OCI-LY7 (cell line): ENCODE measurements at regions not wholly inside any gene's neighbourhood (a gene's known extent, or its start where the extent isn't known, plus 50 kb on each side); places are given as distances from the start of the nearest gene placed in this dataset.

ENCODE experiments used
- BruUV-seq: library from RNA; stranded (reverse); fragments of 400-500 nt; replicated peaks from 2 replicates; lab custom pipeline; 2021; lab: Mats Ljungman, UMichigan
- CTCF ChIA-PET: fragments of 300-600 bp; sonication (Branson Sonifier 250); formaldehyde crosslinking; loops from one replicate; lab custom pipeline; 2022; ENCODE audit warnings: antibody characterized with exemption; ENCODE audit not compliant: unreplicated experiment; lab: Charles Lee
- POLR2A ChIA-PET: fragments of 300-600 bp; sonication (Branson Sonifier 250); formaldehyde crosslinking; loops from one replicate; lab custom pipeline; 2022; ENCODE audit warnings: antibody characterized with exemption; lab: Charles Lee
- DNase-seq: peaks from one replicate; pipeline ENCODE4 v3.0.0-alpha.2; 2015; ENCODE audit warnings: low spot score
- H2AFZ ChIP-seq: fragments of 200-600 bp; sonication (generic), shearing (Covaris generic); 2 replicates; pipeline ENCODE4 v1.6.1; 2014; ENCODE audit warnings: mild to moderate bottlenecking, antibody characterized with exemption, low read length, moderate library complexity
- H3K27ac ChIP-seq: fragments of 200-600 bp; sonication (generic); 2 replicates; pipeline ENCODE4 v1.5.1; 2014; ENCODE audit warnings: mixed run types, low read depth, mild to moderate bottlenecking, moderate library complexity, low read length, inconsistent platforms; ENCODE audit not compliant: poor library complexity, severe bottlenecking
- H3K36me3 ChIP-seq: fragments of 200-600 bp; sonication (generic); 2 replicates; pipeline ENCODE4 v1.6.1; 2014; ENCODE audit warnings: mild to moderate bottlenecking, antibody characterized with exemption, low read length, moderate library complexity, mixed read lengths; ENCODE audit not compliant: insufficient read depth
- H3K4me1 ChIP-seq: fragments of 200-600 bp; sonication (generic); 2 replicates; pipeline ENCODE4 v1.5.1; 2014; ENCODE audit warnings: mild to moderate bottlenecking, low read length; ENCODE audit not compliant: insufficient read depth, poor library complexity, severe bottlenecking
- H3K4me2 ChIP-seq: fragments of 200-600 bp; sonication (generic); 2 replicates; pipeline ENCODE4 v1.6.1; 2014; ENCODE audit warnings: mild to moderate bottlenecking, low read length
- H3K4me3 ChIP-seq: fragments of 200-600 bp; sonication (generic); 2 replicates; pipeline ENCODE4 v1.5.1; 2014; ENCODE audit warnings: mild to moderate bottlenecking, low read depth, low read length; ENCODE audit not compliant: poor library complexity, severe bottlenecking
- H3K79me2 ChIP-seq: fragments of 200-600 bp; sonication (generic); 2 replicates; pipeline ENCODE4 v1.6.1; 2016; ENCODE audit warnings: low read depth, mild to moderate bottlenecking, low read length, moderate library complexity, mixed read lengths; ENCODE audit not compliant: insufficient read depth
- H3K9me2 ChIP-seq: fragments of 200-600 bp; sonication (generic); 2 replicates; pipeline ENCODE4 v1.6.1; 2016; ENCODE audit warnings: mild to moderate bottlenecking, low read length, mixed read lengths; ENCODE audit not compliant: insufficient read depth
- H3K9me3 ChIP-seq: fragments of 200-600 bp; sonication (generic); 2 replicates; pipeline ENCODE4 v1.6.1; 2014; ENCODE audit warnings: mild to moderate bottlenecking, mixed run types, low read length, mixed read lengths
- H4K20me1 ChIP-seq: fragments of 200-600 bp; sonication (generic); 2 replicates; pipeline ENCODE4 v1.6.1; 2014; ENCODE audit warnings: mild to moderate bottlenecking, antibody characterized with exemption, low read length, moderate library complexity, mixed read lengths; ENCODE audit not compliant: insufficient read depth
- EZH2phosphoT487 ChIP-seq: fragments of 200-600 bp; sonication (generic); IDR thresholded peaks from 2 replicates; pipeline ENCODE4 v1.6.1; 2018; ENCODE audit warnings: low read depth, borderline replicate concordance, mild to moderate bottlenecking, mixed run types, antibody characterized with exemption, low read length, moderate library complexity, mixed read lengths
- intact Hi-C: fragments of 100-400 bp; cut with micrococcal nuclease; formaldehyde crosslinking; loops from one replicate; pipeline ENCODE4 v1.10.0; 2022; ENCODE audit not compliant: unreplicated experiment
- TF ChIP-seq, protein P1 (sequence below): fragments of 200-600 bp; sonication (generic); conservative IDR thresholded peaks from 2 replicates; pipeline ENCODE4 v1.5.1; 2014; ENCODE audit warnings: mild to moderate bottlenecking, antibody characterized with exemption, low read length, moderate library complexity, mixed read lengths

DNA sequence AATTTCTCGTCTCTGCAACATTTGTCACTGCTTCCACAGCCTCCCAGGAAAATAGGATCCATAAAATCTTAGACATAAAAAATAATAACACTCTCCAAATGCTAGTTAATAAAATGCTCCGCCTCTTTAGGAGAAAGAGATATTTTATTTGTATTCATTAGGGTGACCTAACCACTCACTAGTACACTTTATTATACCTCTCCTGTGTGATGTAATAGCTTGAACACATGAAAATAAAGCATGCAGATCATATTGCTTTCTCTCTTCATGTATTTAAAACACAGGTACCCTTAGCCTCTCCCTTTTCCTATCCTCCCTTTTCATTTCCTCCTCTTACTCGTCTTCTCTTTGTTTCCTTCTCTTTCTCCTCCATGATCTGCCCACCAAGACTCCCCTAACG is 694.2 kb downstream of the EPHA4 start:
- H3K9me2 ChIP-seq = no peaks in the 10 kb centered on the region
- no peaks in the 10 kb centered on the region for H3K79me2 ChIP-seq
- POLR2A ChIA-PET = interaction anchor here (0.8 kb wide), 1 partner anchor 191 kb away, joined by 3 read pairs; no protein-coding TSS in a partner anchor
- no peak for TF ChIP-seq EZH2phosphoT487
- TF ChIP-seq, protein P1, sequence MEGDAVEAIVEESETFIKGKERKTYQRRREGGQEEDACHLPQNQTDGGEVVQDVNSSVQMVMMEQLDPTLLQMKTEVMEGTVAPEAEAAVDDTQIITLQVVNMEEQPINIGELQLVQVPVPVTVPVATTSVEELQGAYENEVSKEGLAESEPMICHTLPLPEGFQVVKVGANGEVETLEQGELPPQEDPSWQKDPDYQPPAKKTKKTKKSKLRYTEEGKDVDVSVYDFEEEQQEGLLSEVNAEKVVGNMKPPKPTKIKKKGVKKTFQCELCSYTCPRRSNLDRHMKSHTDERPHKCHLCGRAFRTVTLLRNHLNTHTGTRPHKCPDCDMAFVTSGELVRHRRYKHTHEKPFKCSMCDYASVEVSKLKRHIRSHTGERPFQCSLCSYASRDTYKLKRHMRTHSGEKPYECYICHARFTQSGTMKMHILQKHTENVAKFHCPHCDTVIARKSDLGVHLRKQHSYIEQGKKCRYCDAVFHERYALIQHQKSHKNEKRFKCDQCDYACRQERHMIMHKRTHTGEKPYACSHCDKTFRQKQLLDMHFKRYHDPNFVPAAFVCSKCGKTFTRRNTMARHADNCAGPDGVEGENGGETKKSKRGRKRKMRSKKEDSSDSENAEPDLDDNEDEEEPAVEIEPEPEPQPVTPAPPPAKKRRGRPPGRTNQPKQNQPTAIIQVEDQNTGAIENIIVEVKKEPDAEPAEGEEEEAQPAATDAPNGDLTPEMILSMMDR = no peak
- intact Hi-C loops = no loop called here
- no peak overlapping the region for H2AFZ ChIP-seq
- CTCF ChIA-PET = no interaction called here
- H3K36me3 ChIP-seq = no peaks in the 10 kb centered on the region
- no peaks in the 10 kb centered on the region for H4K20me1 ChIP-seq
- no peaks in the 10 kb centered on the region for H3K4me1 ChIP-seq
- no peaks in the 10 kb centered on the region for H3K9me3 ChIP-seq
- no peak overlapping the region for H3K27ac ChIP-seq
- no peak overlapping the region for H3K4me2 ChIP-seq
- DNase-seq = no peak
- BruUV-seq = no TSS peak
- no peak overlapping the region for H3K4me3 ChIP-seq

DNA sequence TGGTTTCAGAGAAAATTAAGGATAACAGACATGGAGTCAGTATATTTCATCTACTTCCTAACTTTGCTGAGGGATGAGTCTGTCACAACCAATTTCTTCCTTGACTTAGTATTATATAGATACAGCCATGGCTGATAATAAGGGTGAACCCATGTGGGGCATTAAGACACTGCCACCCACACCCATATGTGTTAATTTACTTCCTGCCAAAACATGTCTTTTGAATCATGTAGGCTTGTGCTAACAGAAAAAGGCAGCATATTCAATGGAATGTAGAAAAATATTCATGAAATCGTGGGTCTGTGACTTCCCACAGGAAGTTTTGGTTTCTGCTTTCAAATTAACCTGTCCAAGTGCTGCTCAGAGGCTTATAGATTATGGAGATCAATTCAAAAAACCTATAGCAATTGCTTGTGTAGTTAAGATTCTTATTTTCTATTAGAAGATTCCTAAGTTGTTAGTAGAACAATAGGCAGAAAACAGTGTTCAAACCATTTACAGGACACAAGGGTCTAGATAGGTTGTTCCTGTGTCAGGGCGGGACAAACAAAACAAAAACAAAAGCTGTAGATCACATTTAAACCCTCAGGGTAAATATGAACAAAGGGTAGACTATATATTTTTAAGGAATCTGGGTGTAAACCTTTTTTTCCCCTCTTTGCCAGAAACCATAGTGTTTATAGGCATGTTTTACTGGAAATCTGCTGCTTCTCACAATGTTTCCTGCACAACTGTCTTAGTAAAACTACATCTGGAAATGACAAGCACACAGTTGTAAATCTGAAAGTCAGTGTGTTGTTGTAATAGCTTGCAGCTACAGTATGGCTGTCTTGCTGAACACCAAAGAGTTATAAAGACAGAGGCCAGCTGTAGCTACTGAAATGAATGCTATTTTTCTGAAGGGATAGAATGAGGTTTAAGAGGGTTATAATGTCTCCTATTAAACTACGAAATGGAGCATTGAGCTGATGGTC is 691.2 kb downstream of the EPHA4 start:
- Histone ChIP-seq H4K20me1 (no peaks in the 10 kb centered on the region), H2AFZ (no peak overlapping the region), H3K27ac (no peak overlapping the region), H3K9me3 (no peaks in the 10 kb centered on the region), H3K4me3 (no peak overlapping the region), H3K9me2 (no peaks in the 10 kb centered on the region), H3K79me2 (no peaks in the 10 kb centered on the region), H3K36me3 (no peaks in the 10 kb centered on the region), H3K4me1 (no peaks in the 10 kb centered on the region), H3K4me2 (no peak overlapping the region)
- BruUV-seq = no TSS peak
- no peak for DNase-seq
- TF ChIP-seq, protein P1 = no peak
- no peak for TF ChIP-seq EZH2phosphoT487
- POLR2A ChIA-PET = no interaction called here
- intact Hi-C loops = no loop called here
- CTCF ChIA-PET = no interaction called here

DNA sequence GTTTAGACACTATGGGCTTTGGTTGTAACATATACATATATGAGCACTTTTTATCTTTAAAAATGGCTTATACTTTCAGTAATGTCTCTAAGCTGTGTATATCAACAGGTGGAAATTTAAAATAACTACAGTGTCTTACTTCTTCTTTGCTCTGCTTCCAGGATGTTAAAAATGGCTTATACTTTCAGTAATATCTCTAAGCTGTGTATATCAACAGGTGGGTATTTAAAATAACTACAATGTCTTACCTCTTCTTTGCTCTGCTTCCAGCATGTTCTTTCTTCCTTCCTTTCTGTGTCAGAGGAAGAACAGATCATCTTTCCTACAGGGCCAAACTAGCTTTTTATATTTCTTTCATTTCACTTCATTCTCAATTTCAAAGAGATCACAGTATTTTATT is 689.6 kb downstream of the EPHA4 start:
- Histone ChIP-seq H4K20me1 (no peaks in the 10 kb centered on the region), H3K4me3 (no peak overlapping the region), H3K79me2 (no peaks in the 10 kb centered on the region), H3K9me2 (no peaks in the 10 kb centered on the region), H3K4me1 (no peaks in the 10 kb centered on the region), H3K36me3 (no peaks in the 10 kb centered on the region), H3K9me3 (no peaks in the 10 kb centered on the region), H2AFZ (no peak overlapping the region), H3K27ac (no peak overlapping the region), H3K4me2 (no peak overlapping the region)
- BruUV-seq = no TSS peak
- no peak for DNase-seq
- TF ChIP-seq, protein P1 = no peak
- no peak for TF ChIP-seq EZH2phosphoT487
- intact Hi-C loops = no loop called here
- ChIA-PET POLR2A (interaction anchor here (0.6 to 1.8 kb wide), 4 partner anchors 11 to 480 kb away, joined by 3 to 7 read pairs (median 4); no protein-coding TSS in a partner anchor), CTCF (no interaction called here)
